OCI-M1 (cell line): ENCODE measurements at regions not wholly inside any gene's neighbourhood (a gene's known extent, or its start where the extent isn't known, plus 50 kb on each side); places are given as distances from the start of the nearest gene placed in this dataset.

Experiments
- DNase-seq: peaks from one replicate; lab custom pipeline; 2025; lab: John Stamatoyannopoulos, UW

GRCh38 chrX:15191830-15192229, 78.1 kb downstream of the ASB9 start:
- DNase-seq: no peak

- DNase-seq: no peak
Measured at GRCh38 chrX:15188039-15188438, 81.8 kb downstream of the ASB9 start.

- DNase-seq: no peak
Measured at GRCh38 chrX:15177316-15177715, 92.6 kb downstream of the ASB9 start.

DNA sequence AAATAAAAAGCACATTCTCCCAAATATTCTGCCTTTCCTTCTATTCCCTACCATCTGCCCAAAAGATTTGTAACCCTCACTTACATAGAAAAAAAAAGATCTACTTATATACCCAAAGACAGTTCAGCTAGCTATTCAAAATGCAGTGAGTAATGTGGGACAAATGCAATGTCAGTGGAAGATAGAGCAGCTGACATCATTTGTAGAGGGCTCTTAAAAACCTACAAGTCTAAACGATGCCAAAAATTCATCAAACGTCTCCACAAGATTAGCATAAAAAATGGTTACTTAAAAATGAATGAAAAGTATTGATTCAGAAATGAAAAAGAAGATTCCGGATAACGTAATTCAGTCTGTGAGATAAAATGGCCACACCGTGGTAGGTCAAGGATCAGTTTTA, 96.5 kb downstream of the ASB9 start:
- no peak for DNase-seq

DNA sequence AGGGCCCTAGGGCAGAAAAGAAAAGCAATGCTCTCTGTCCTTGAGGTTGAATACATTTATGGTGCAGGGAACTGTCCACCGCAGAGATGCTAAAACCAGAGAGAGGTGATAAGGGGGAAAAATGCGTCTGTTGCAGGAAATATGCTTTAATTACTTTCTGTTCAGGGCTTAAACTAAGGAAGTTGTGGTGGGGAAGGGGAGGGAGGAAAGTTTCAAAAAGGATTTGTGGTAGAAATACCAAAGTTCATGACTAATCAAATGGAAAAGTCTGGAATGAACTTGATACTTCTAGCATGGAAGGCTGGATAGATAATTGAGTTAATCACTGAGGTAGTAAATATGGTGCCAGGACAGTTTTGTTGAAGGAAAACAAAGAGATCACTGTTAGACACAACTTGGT, 99.0 kb downstream of the ASB9 start:
- DNase-seq: peak; percentile 31

- no peak for DNase-seq
Measured at GRCh38 chrX:15167826-15168225, 102.1 kb downstream of the ASB9 start.

DNA sequence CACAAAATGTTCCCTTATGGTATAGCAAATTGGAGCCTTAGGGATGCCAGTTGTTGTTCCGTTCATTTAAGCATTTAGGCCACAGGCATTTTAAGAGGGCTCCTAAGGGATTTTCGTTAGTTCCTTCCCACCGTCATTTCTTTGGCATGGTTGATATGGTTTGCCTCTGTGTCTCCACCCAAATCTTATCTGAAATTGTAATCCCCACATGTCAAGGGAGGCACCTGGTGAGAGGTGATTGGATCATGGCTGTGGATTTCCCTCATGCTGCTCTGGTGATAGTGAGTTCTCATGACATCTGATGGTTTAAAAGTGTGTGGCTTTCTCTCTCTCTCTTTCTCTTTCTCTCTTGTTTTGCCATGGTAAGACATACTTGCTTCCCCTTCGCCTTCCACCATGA, 104.1 kb downstream of the ASB9 start:
- DNase-seq: peak; percentile 33

GRCh38 chrX:15163131-15163530, 106.8 kb downstream of the ASB9 start:
- no peak for DNase-seq

GRCh38 chrX:15160558-15161095, 109.3 kb downstream of the ASB9 start:
- no peak for DNase-seq

- DNase-seq: no peak
Measured at GRCh38 chrX:15158736-15159406, 111.0 kb downstream of the ASB9 start.

DNA sequence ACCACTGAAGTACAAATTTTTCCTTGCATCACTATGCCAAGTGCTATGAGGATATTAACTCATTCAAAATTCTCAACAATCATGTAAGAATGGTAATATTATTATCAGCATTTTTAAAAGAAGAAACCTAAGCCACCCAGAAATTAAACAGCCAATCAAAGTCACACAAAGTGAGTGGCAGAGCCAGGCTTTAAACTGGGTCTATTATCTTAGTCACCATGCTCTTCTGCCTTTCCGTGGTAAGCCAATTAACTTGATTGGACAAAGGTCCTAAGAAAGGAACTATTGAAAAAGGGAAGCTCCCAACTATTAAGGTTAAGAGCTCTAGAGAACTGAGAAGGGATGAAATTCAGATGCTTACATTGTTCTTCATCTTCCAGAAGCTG, 111.5 kb downstream of the ASB9 start:
- peak; percentile 10 for DNase-seq

DNA sequence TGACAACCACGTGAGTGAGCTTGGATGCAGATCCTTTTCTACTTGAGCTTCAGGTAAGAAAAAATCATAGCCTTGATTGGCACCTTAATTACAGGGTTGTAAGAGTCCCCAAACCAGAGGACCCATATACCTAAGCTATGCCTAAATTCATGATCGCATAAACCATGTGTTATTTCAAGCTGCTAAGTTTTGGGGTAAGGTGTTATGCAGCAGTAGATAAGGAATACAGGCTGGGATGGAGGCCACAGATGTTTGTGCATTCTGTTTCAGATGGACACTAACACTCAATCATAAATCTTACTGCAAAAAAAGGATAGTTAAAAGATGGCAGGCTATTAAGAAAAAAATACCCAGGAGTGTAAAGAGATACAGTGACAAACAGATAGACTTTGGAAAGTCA, 112.3 kb downstream of the ASB9 start:
- DNase-seq: no peak

GRCh38 chrX:15151267-15152186, 118.4 kb downstream of the ASB9 start:
- DNase-seq: no peak

- DNase-seq: no peak
Measured at GRCh38 chrX:15150586-15150985, 119.3 kb downstream of the ASB9 start.

GRCh38 chrX:15146515-15146914, 123.4 kb downstream of the ASB9 start:
- peak; percentile 44 for DNase-seq

DNA sequence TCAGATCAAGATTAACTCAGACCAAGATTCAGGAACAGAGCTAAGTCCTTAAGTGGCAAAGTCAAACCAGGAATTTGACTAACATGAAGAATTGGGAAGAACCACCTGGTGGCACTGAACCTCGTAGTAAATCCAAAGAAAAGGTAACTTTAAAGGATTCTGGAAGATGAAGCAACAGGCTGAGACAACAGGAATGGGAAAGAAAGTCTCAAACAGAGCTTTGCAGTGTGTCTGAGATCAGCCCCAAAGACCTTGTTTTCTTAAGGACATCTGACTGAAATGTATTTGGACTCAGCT, 126.1 kb downstream of the ASB9 start:
- DNase-seq: no peak

DNA sequence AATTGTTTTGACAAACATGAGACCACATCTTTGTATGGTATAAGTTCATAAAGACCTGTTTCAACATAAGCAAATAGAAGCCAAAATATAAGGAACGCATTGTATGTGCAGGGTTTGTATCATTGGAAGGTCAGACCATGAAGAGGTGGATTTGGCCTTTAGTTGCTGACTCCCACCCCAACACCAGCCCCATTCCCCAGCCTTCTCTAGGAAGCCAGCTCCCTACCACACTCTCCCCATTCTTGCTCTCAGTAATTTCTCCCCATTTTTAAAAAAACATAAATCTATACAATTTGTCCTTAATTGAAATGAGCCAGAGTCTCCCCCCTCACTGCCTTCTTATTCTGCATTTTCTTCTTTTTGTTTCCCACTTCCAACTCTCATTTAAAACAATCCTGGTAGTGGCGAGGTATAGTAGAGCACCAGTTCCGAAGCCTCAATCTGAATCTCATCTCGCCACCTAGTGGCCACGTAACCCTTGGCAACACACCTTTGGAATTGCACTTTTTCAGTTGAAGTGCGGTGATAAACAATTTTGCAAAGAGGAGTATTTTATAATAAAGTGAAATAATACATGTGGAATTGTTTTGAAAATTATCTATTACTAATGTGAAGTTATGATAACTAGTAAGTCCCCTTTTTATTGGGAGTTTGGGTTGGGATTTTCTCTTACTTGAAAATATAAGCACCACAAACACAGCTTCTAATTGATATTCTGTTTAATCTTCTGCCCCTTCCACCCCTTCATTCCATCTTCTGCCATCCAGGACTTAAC, 126.6 kb downstream of the ASB9 start:
- DNase-seq: peak; percentile 50

- peak; percentile 77 for DNase-seq
Measured at GRCh38 chrX:15142084-15142715, 127.7 kb downstream of the ASB9 start.

DNA sequence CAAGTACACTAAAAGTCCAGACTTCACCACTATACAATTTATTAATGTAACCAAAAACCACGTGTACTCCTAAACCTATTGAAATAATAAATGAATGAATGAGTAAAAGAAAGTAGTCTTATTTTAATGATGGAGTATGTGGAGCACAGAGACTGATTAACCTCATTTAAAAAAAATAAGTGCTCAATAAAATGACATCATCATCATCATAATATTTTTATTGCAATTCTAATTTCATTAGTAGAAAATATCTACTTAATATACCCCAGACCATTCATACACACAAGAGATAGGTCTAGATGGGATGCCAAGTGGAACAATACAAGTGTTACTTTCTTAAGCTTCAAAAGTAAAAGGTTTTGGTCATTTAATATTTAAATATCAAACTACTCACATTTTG, 133.1 kb downstream of the ASB9 start:
- no peak for DNase-seq

DNA sequence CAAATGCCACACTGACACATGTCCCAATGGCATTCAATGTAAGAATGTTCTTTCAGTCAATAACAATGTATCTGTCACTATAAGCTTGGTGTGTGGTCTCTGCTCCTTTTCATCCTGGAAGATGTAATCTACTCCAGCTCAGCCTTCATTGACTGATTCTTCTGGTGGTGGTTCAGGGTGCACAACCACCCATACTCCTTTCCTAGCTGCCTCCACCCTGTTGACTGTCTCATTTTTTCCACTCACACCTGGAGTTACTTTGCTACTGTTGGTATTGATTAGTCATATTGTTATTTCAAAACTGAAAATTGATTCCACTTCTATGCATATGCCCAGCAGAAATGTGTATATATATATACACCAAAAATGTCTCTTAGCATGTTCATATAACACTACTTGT, 140.5 kb downstream of the ASB9 start:
- no peak for DNase-seq

DNA sequence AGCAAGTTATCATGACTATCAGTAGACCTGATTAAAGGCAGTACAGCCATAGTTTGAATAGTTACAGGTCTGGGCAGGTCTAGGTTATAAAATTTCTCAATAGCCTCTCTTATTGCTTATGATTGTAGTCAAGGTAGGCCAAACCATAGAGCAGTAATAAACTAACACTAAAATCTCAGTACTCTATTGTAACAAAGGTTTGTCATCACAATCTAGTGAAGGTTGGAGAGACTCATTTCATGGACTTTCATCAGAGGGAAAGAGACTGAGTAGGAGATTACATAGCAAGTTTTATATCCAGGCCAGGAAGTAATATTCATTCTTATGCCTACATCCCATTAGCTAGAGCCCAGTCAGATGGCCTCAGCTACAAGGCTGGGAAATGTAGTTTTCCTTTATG, 141.0 kb downstream of the ASB9 start:
- DNase-seq: no peak

- no peak for DNase-seq
Measured at GRCh38 chrX:15127010-15127409, 142.9 kb downstream of the ASB9 start.
